ENCODE measurements at regions not wholly inside any gene's neighbourhood (a gene's known extent, or its start where the extent isn't known, plus 50 kb on each side); places are given as distances from the start of the nearest gene placed in this dataset.

GRCh38 chr13:28586439-28587173 is 72.3 kb upstream of the POMP start:
- Histone ChIP-seq H3K27me3 (no peaks in the 10 kb centered on the region), H3K4me1 (peaks cover 0 to 30% of the 10 kb centered on the region in 2 donors), H3K36me3 (no peaks in the 10 kb centered on the region), H3K9me3 (no peaks in the 10 kb centered on the region), H3K4me3 (no peak overlapping the region), H3K27ac (no peak overlapping the region)
- no peak for ATAC-seq
- intact Hi-C loops (cut with DNase I), result no loop called here
- TF ChIP-seq CTCF (IDR thresholded peaks at IDR 0.05), result no peak
- DNase-seq, result no peak

GRCh38 chr13:28585561-28585960 is 73.4 kb upstream of the POMP start:
- Histone ChIP-seq H3K9me3 (no peaks in the 10 kb centered on the region), H3K27me3 (no peaks in the 10 kb centered on the region), H3K4me3 (no peak overlapping the region), H3K4me1 (peaks cover 0 to 30% of the 10 kb centered on the region in 2 donors), H3K27ac (no peak overlapping the region), H3K36me3 (no peaks in the 10 kb centered on the region)
- ATAC-seq (no peak), DNase-seq (no peak)
- intact Hi-C loops (cut with DNase I), result no loop called here
- no peak for TF ChIP-seq CTCF (IDR thresholded peaks at IDR 0.05)

GRCh38 chr13:28584873-28585381 is 74.0 kb upstream of the POMP start:
- DNase-seq, result no peak
- ATAC-seq, result no peak
- intact Hi-C loops (cut with DNase I), result no loop called here
- Histone ChIP-seq H3K27me3 (no peaks in the 10 kb centered on the region), H3K36me3 (no peaks in the 10 kb centered on the region), H3K9me3 (no peaks in the 10 kb centered on the region), H3K27ac (no peak overlapping the region), H3K4me1 (peaks cover 0 to 30% of the 10 kb centered on the region in 2 donors), H3K4me3 (no peak overlapping the region)
- no peak for TF ChIP-seq CTCF (IDR thresholded peaks at IDR 0.05)

- Histone ChIP-seq H3K4me1 (peaks cover 0 to 30% of the 10 kb centered on the region in 2 donors), H3K9me3 (no peaks in the 10 kb centered on the region), H3K4me3 (no peak overlapping the region), H3K36me3 (no peaks in the 10 kb centered on the region), H3K27ac (no peak overlapping the region), H3K27me3 (no peaks in the 10 kb centered on the region)
- no peak for ATAC-seq
- TF ChIP-seq CTCF (IDR thresholded peaks at IDR 0.05), result no peak
- intact Hi-C loops (cut with DNase I), result no loop called here
- DNase-seq, result no peak
Measured at GRCh38 chr13:28583651-28584091, 75.3 kb upstream of the POMP start.

GRCh38 chr13:28582892-28583240 is 76.1 kb upstream of the POMP start:
- intact Hi-C loops (cut with DNase I), result no loop called here
- ATAC-seq, result no peak
- no peak for DNase-seq
- no peak overlapping the region for H3K4me3 ChIP-seq
- no peaks in the 10 kb centered on the region for H3K36me3 ChIP-seq
- no peak overlapping the region for H3K27ac ChIP-seq
- no peak for TF ChIP-seq CTCF (IDR thresholded peaks at IDR 0.05)
- H3K27me3 ChIP-seq, result no peaks in the 10 kb centered on the region
- H3K9me3 ChIP-seq, result no peaks in the 10 kb centered on the region
- H3K4me1 ChIP-seq, result peaks cover 0 to 27% of the 10 kb centered on the region in 2 donors
